ENCODE measurements at regions not wholly inside any gene's neighbourhood (a gene's known extent, or its start where the extent isn't known, plus 50 kb on each side); places are given as distances from the start of the nearest gene placed in this dataset.

- TF ChIP-seq CTCF (conservative IDR thresholded peaks at IDR 0.05 in 1 of 2, IDR thresholded peaks at IDR 0.05 in 1 of 2; ENCODE audit: extremely low read depth in 1 of 2, insufficient read depth in 1 of 2, low read depth in 1 of 2, low read length in 2 of 2) (no peak), EZH2 (IDR thresholded peaks at IDR 0.05; ENCODE audit: borderline replicate concordance, low read length) (no peak)
Observed at GRCh38 chr6:33949111-33949510, 145.3 kb upstream of the MLN start.
